Kidney (tissue), 13 donors: ENCODE measurements at regions not wholly inside any gene's neighbourhood (a gene's known extent, or its start where the extent isn't known, plus 50 kb on each side); places are given as distances from the start of the nearest gene placed in this dataset.
A peak's percentile ranks its signal among the peaks of the same experiment; 100 is the strongest.

ENCODE experiments used
- DNase-seq, 5 donors: peaks; one replicate each; pipeline ENCODE4 v3.0.0-alpha.2; 2013 to 2020
- FAIRE-seq: peaks from 2 replicates; lab custom pipeline; 2012; peaks lifted over from hg19 to GRCh38; lab: Jason Lieb, UNC
- H3K27ac ChIP-seq, 2 donors: one replicate each; pipeline ENCODE4 v1.7.0; 2013; ENCODE audit warnings: low read depth in 2 of 2, low read length in 2 of 2, inconsistent platforms in 1 of 2
- H3K27me3 ChIP-seq: one replicate; pipeline ENCODE4 v1.7.1; 2013; ENCODE audit warnings: low read length, inconsistent platforms; ENCODE audit not compliant: control insufficient read depth, insufficient read depth
- H3K36me3 ChIP-seq, 3 donors: one replicate each; pipeline versions ENCODE4 v1.7.0 to v1.7.1; 2013; ENCODE audit warnings: low read length in 3 of 3, control low read depth in 1 of 3, inconsistent platforms in 1 of 3; ENCODE audit not compliant: insufficient read depth in 3 of 3, control insufficient read depth in 2 of 3
- H3K4me1 ChIP-seq, 3 donors: one replicate each; pipeline versions ENCODE4 v1.7.0 to v1.7.1; 2013; ENCODE audit warnings: low read length in 3 of 3, inconsistent platforms in 1 of 3, low read depth in 1 of 3; ENCODE audit not compliant: control insufficient read depth in 2 of 3, insufficient read depth in 2 of 3
- H3K4me3 ChIP-seq, 3 donors: one replicate each; pipeline versions ENCODE4 v1.7.0 to v1.8.1; 2013; ENCODE audit warnings: low read length in 3 of 3, control low read depth in 1 of 3, inconsistent platforms in 1 of 3
- H3K9ac ChIP-seq, 3 donors: one replicate each; pipeline versions ENCODE4 v1.7.0 to v1.7.1; 2013; ENCODE audit warnings: low read length in 3 of 3, control low read depth in 1 of 3, inconsistent platforms in 1 of 3
- H3K9me3 ChIP-seq, 3 donors: one replicate each; pipeline versions ENCODE4 v1.7.0 to v1.7.1; 2013; ENCODE audit warnings: low read length in 3 of 3, control low read depth in 1 of 3, inconsistent platforms in 1 of 3; ENCODE audit not compliant: control insufficient read depth in 2 of 3, insufficient read depth in 1 of 3
- intact Hi-C: fragments of 100-400 bp; cut with DNase I; formaldehyde crosslinking; loops from one replicate; pipeline ENCODE4 v1.11.1; 2022
- TF ChIP-seq, protein P1 (sequence below): IDR thresholded peaks from 3 replicates; pipeline ENCODE4 v1.5.1; 2012; ENCODE audit warnings: mild to moderate bottlenecking, moderate library complexity, borderline replicate concordance; ENCODE audit not compliant: insufficient read depth; ENCODE audit errors: extremely low read depth
- donor health status: control.
- donor health status: control.
- donor health status: control.
- donor health status: control.
- donor health status: control.
- donor health status: DM: yes; HTN: yes; CAD: no.
- donor health status: Normal renal cell carcinoma (clear cell type).

- peaks cover 0 to 2% (median 0%) of the 10 kb centered on the region in 3 donors for H3K4me1 ChIP-seq
- DNase-seq (no peak), FAIRE-seq (no peak)
- no peak overlapping the region for H3K4me3 ChIP-seq
- no peaks in the 10 kb centered on the region for H3K36me3 ChIP-seq
- intact Hi-C loops = no loop called here
- H3K27ac ChIP-seq = peak overlapping the region in 1 of 2 donors; percentile 8
- TF ChIP-seq, protein P1, sequence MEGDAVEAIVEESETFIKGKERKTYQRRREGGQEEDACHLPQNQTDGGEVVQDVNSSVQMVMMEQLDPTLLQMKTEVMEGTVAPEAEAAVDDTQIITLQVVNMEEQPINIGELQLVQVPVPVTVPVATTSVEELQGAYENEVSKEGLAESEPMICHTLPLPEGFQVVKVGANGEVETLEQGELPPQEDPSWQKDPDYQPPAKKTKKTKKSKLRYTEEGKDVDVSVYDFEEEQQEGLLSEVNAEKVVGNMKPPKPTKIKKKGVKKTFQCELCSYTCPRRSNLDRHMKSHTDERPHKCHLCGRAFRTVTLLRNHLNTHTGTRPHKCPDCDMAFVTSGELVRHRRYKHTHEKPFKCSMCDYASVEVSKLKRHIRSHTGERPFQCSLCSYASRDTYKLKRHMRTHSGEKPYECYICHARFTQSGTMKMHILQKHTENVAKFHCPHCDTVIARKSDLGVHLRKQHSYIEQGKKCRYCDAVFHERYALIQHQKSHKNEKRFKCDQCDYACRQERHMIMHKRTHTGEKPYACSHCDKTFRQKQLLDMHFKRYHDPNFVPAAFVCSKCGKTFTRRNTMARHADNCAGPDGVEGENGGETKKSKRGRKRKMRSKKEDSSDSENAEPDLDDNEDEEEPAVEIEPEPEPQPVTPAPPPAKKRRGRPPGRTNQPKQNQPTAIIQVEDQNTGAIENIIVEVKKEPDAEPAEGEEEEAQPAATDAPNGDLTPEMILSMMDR = no peak
- no peaks in the 10 kb centered on the region for H3K27me3 ChIP-seq
- H3K9ac ChIP-seq = no peak overlapping the region
- H3K9me3 ChIP-seq = no peaks in the 10 kb centered on the region
Measured at GRCh38 chr6:91105532-91105931, 518.7 kb upstream of the MAP3K7 start.

- DNase-seq (peak in 1 of 5 donors; percentile 43), FAIRE-seq (no peak)
- no peak overlapping the region for H3K27ac ChIP-seq
- TF ChIP-seq, protein P1 = no peak
- peaks cover 0 to 7% (median 5%) of the 10 kb centered on the region in 3 donors for H3K4me1 ChIP-seq
- H3K36me3 ChIP-seq = no peaks in the 10 kb centered on the region
- no peaks in the 10 kb centered on the region for H3K27me3 ChIP-seq
- no peak overlapping the region for H3K9ac ChIP-seq
- H3K4me3 ChIP-seq = no peak overlapping the region
- intact Hi-C loops = no loop called here
- H3K9me3 ChIP-seq = no peaks in the 10 kb centered on the region
Measured at GRCh38 chr6:91099479-91099878, 512.6 kb upstream of the MAP3K7 start.

DNA sequence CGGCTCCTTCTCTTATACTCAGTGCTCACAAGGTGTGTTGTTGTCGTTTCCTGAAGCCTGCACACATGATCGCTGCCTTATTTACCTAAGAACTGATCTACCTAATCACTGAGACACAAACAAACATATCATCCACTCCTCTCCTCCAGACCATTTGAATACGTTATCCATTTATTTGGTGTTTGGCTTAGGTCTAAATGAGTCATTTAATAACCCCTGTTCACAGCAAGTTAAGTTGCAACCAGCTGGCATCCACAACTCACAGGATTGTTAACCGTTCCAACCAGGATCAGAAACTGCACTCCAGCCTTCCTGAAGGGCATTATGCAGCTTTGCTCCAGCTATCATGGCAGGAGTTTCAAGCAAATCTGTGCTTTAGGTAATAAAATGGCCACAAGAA is 511.1 kb upstream of the MAP3K7 start:
- Histone ChIP-seq H3K27ac (peak overlapping the region in 1 of 2 donors; percentile 35), H3K4me3 (peak overlapping the region in 2 of 3 donors; percentile 23 to 32), H3K36me3 (no peaks in the 10 kb centered on the region), H3K9me3 (no peaks in the 10 kb centered on the region), H3K4me1 (peaks cover 0 to 7% (median 5%) of the 10 kb centered on the region in 3 donors), H3K27me3 (no peaks in the 10 kb centered on the region), H3K9ac (no peak overlapping the region)
- TF ChIP-seq, protein P1 = no peak
- peak in 2 of 5 donors; percentile 31 to 49 for DNase-seq
- FAIRE-seq = no peak
- intact Hi-C loops = no loop called here

GRCh38 chr6:91097364-91097763 is 510.5 kb upstream of the MAP3K7 start:
- Histone ChIP-seq H3K36me3 (no peaks in the 10 kb centered on the region), H3K9me3 (no peaks in the 10 kb centered on the region), H3K9ac (no peak overlapping the region), H3K4me1 (peaks cover 0 to 7% (median 5%) of the 10 kb centered on the region in 3 donors), H3K27ac (peak overlapping the region in 1 of 2 donors; percentile 37), H3K4me3 (peak overlapping the region in 1 of 3 donors; percentile 23), H3K27me3 (no peaks in the 10 kb centered on the region)
- DNase-seq = peak in 4 of 5 donors; percentile 27 to 66 (median 46)
- FAIRE-seq = peak; percentile 8
- TF ChIP-seq, protein P1 = no peak
- intact Hi-C loops = no loop called here
